ENCODE measurements at regions not wholly inside any gene's neighbourhood (a gene's known extent, or its start where the extent isn't known, plus 50 kb on each side); places are given as distances from the start of the nearest gene placed in this dataset.

GRCh38 chr2:191515551-191515950 lies 162.4 kb upstream of the NABP1 start:
- H2AFZ ChIP-seq (ENCODE audit: low read length), result no peak overlapping the region
- TF ChIP-seq EZH2 (IDR thresholded peaks at IDR 0.05; ENCODE audit: low read length, missing control alignments), result no peak
- TF ChIP-seq, protein P1, sequence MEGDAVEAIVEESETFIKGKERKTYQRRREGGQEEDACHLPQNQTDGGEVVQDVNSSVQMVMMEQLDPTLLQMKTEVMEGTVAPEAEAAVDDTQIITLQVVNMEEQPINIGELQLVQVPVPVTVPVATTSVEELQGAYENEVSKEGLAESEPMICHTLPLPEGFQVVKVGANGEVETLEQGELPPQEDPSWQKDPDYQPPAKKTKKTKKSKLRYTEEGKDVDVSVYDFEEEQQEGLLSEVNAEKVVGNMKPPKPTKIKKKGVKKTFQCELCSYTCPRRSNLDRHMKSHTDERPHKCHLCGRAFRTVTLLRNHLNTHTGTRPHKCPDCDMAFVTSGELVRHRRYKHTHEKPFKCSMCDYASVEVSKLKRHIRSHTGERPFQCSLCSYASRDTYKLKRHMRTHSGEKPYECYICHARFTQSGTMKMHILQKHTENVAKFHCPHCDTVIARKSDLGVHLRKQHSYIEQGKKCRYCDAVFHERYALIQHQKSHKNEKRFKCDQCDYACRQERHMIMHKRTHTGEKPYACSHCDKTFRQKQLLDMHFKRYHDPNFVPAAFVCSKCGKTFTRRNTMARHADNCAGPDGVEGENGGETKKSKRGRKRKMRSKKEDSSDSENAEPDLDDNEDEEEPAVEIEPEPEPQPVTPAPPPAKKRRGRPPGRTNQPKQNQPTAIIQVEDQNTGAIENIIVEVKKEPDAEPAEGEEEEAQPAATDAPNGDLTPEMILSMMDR (conservative IDR thresholded peaks at IDR 0.05 in 1 of 2, IDR thresholded peaks at IDR 0.05 in 1 of 2; ENCODE audit: low read depth in 1 of 2, low read length in 2 of 2), result no peak
- no peaks in the 10 kb centered on the region for H3K4me1 ChIP-seq (ENCODE audit: control insufficient read depth, extremely low read depth, insufficient read depth, low read length)
- H4K20me1 ChIP-seq (ENCODE audit: control insufficient read depth, extremely low read depth, insufficient read depth, low read length), result no peaks in the 10 kb centered on the region
- no peak overlapping the region for H3K4me2 ChIP-seq (ENCODE audit: extremely low read depth, insufficient read depth, low read length)
- no peaks in the 10 kb centered on the region for H3K27me3 ChIP-seq (ENCODE audit: control insufficient read depth, insufficient read depth, low read length)
- no peaks in the 10 kb centered on the region for H3K36me3 ChIP-seq (ENCODE audit: control insufficient read depth, insufficient read depth, low read length)
- peak in 1 of 2 donors; percentile 13 for DNase-seq (ENCODE audit: low read depth in 2 of 2)
- H3K9me3 ChIP-seq (ENCODE audit: control insufficient read depth, insufficient read depth, low read depth, low read length), result no peaks in the 10 kb centered on the region
- no peak overlapping the region for H3K27ac ChIP-seq (ENCODE audit: insufficient read depth, low read length)
- H3K9ac ChIP-seq (ENCODE audit: insufficient read depth, low read length), result no peak overlapping the region
- H3K79me2 ChIP-seq (ENCODE audit: control insufficient read depth, insufficient read depth, low read length), result no peaks in the 10 kb centered on the region
- H3K4me3 ChIP-seq (replicated peaks in 1 of 4; ENCODE audit: control extremely low read depth in 1 of 4, insufficient read depth in 1 of 4, low read depth in 3 of 4, low read length in 4 of 4), result no peak overlapping the region

DNA sequence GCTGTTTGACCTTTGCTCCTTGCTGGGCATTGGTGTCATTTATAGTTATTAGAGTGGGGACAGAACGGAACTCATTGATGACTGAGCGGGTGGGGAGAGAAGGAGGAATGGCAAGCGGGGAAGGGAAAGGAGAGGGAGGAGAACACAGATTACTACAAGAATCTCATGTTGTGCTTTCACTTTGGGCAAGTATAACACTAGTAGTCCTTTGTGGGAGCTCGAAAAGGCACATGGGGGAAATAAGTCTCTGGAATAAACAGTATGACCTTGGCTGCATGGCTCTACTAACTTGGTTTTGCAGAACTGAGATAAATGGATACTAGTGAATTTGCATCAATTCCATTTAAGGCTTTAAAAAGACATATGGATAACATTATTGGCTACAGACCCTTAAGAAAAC lies 161.7 kb upstream of the NABP1 start:
- no peaks in the 10 kb centered on the region for H3K4me1 ChIP-seq (ENCODE audit: control insufficient read depth, extremely low read depth, insufficient read depth, low read length)
- no peaks in the 10 kb centered on the region for H3K9me3 ChIP-seq (ENCODE audit: control insufficient read depth, insufficient read depth, low read depth, low read length)
- H3K27ac ChIP-seq (ENCODE audit: insufficient read depth, low read length), result no peak overlapping the region
- H3K9ac ChIP-seq (ENCODE audit: insufficient read depth, low read length), result no peak overlapping the region
- H3K79me2 ChIP-seq (ENCODE audit: control insufficient read depth, insufficient read depth, low read length), result no peaks in the 10 kb centered on the region
- H3K4me2 ChIP-seq (ENCODE audit: extremely low read depth, insufficient read depth, low read length), result peak overlapping the region; percentile 11
- H2AFZ ChIP-seq (ENCODE audit: low read length), result peak overlapping the region; percentile 36
- no peaks in the 10 kb centered on the region for H4K20me1 ChIP-seq (ENCODE audit: control insufficient read depth, extremely low read depth, insufficient read depth, low read length)
- DNase-seq (ENCODE audit: low read depth in 2 of 2), result no peak
- TF ChIP-seq, protein P1 (conservative IDR thresholded peaks at IDR 0.05 in 1 of 2, IDR thresholded peaks at IDR 0.05 in 1 of 2; ENCODE audit: low read depth in 1 of 2, low read length in 2 of 2), result no peak
- no peak for TF ChIP-seq EZH2 (IDR thresholded peaks at IDR 0.05; ENCODE audit: low read length, missing control alignments)
- no peaks in the 10 kb centered on the region for H3K36me3 ChIP-seq (ENCODE audit: control insufficient read depth, insufficient read depth, low read length)
- no peak overlapping the region for H3K4me3 ChIP-seq (replicated peaks in 1 of 4; ENCODE audit: control extremely low read depth in 1 of 4, insufficient read depth in 1 of 4, low read depth in 3 of 4, low read length in 4 of 4)
- H3K27me3 ChIP-seq (ENCODE audit: control insufficient read depth, insufficient read depth, low read length), result no peaks in the 10 kb centered on the region

DNA sequence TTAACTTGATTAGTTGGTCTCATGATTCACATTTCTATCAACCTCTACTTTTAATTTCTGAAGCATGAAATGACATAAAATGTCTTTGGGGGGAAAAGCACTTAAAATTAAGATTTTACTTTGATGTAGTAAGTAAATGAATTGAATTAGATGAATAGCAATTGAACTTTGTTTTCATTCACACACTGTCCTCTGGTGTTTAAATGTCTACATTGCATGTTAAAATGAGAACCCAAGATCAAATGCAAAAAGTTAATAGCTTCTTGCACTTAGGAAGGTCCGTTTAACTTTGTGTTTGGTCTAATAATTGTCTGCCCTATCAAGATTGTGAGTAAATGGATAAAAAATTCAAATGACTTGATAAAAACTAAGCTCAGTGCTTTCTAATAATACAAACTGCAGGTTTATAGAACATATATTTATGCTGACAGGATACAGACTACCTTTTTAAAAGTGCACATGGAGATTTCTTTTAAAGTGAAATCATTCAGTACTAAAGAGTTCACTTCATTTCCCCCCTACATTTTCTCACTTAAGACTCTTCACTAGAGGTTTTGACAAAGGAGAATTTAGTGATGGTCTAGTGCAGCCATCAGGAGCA lies 156.2 kb upstream of the NABP1 start:
- no peak overlapping the region for H3K9ac ChIP-seq (ENCODE audit: insufficient read depth, low read length)
- H3K9me3 ChIP-seq (ENCODE audit: control insufficient read depth, insufficient read depth, low read depth, low read length), result no peaks in the 10 kb centered on the region
- no peak overlapping the region for H3K4me2 ChIP-seq (ENCODE audit: extremely low read depth, insufficient read depth, low read length)
- H3K36me3 ChIP-seq (ENCODE audit: control insufficient read depth, insufficient read depth, low read length), result no peaks in the 10 kb centered on the region
- peak; percentile 32 to 64 for DNase-seq (ENCODE audit: low read depth in 2 of 2)
- no peak overlapping the region for H3K4me3 ChIP-seq (replicated peaks in 1 of 4; ENCODE audit: control extremely low read depth in 1 of 4, insufficient read depth in 1 of 4, low read depth in 3 of 4, low read length in 4 of 4)
- H2AFZ ChIP-seq (ENCODE audit: low read length), result no peak overlapping the region
- no peak overlapping the region for H3K27ac ChIP-seq (ENCODE audit: insufficient read depth, low read length)
- no peaks in the 10 kb centered on the region for H3K4me1 ChIP-seq (ENCODE audit: control insufficient read depth, extremely low read depth, insufficient read depth, low read length)
- H3K27me3 ChIP-seq (ENCODE audit: control insufficient read depth, insufficient read depth, low read length), result no peaks in the 10 kb centered on the region
- no peak for TF ChIP-seq EZH2 (IDR thresholded peaks at IDR 0.05; ENCODE audit: low read length, missing control alignments)
- TF ChIP-seq, protein P1 (conservative IDR thresholded peaks at IDR 0.05 in 1 of 2, IDR thresholded peaks at IDR 0.05 in 1 of 2; ENCODE audit: low read depth in 1 of 2, low read length in 2 of 2), result peak; percentile 42 to 76
- H4K20me1 ChIP-seq (ENCODE audit: control insufficient read depth, extremely low read depth, insufficient read depth, low read length), result no peaks in the 10 kb centered on the region
- no peaks in the 10 kb centered on the region for H3K79me2 ChIP-seq (ENCODE audit: control insufficient read depth, insufficient read depth, low read length)
